CD4-positive, alpha-beta T cell treated with Interleukin-10 for 1 hour (primary cell): ENCODE measurements at regions not wholly inside any gene's neighbourhood (a gene's known extent, or its start where the extent isn't known, plus 50 kb on each side); places are given as distances from the start of the nearest gene placed in this dataset.

ENCODE experiments used
- DNase-seq: peaks from one replicate; pipeline ENCODE4 v3.0.0-alpha.2; 2020

- DNase-seq: no peak
These were observed 178.6 kb downstream of the GATA3 start for GRCh38 chr10:8233049-8233448.

GRCh38 chr10:8233832-8234259 is 179.4 kb downstream of the GATA3 start:
- DNase-seq: no peak

GRCh38 chr10:8235253-8236027 is 181.0 kb downstream of the GATA3 start:
- DNase-seq: no peak

GRCh38 chr10:8238986-8239385 is 184.5 kb downstream of the GATA3 start:
- DNase-seq: peak; percentile 41

- no peak for DNase-seq
These were observed 186.4 kb downstream of the GATA3 start for GRCh38 chr10:8240861-8241260.

GRCh38 chr10:8242295-8242872 is 187.9 kb downstream of the GATA3 start:
- peak; percentile 15 for DNase-seq

- peak; percentile 61 for DNase-seq
These were observed 190.8 kb downstream of the GATA3 start for GRCh38 chr10:8245131-8245813.

GRCh38 chr10:8245814-8246142 is 191.3 kb downstream of the GATA3 start:
- DNase-seq: no peak

- DNase-seq: no peak
These were observed 192.1 kb downstream of the GATA3 start for GRCh38 chr10:8246548-8246947.

- DNase-seq: no peak
These were observed 192.7 kb downstream of the GATA3 start for GRCh38 chr10:8247191-8247590.

GRCh38 chr10:8248868-8249267 is 194.4 kb downstream of the GATA3 start:
- DNase-seq: no peak

GRCh38 chr10:8254350-8254749 is 199.9 kb downstream of the GATA3 start:
- DNase-seq: no peak

- no peak for DNase-seq
These were observed 200.8 kb downstream of the GATA3 start for GRCh38 chr10:8255301-8255700.

- DNase-seq: no peak
These were observed 206.2 kb downstream of the GATA3 start for GRCh38 chr10:8260645-8261044.

GRCh38 chr10:8262317-8262716 is 207.8 kb downstream of the GATA3 start:
- DNase-seq: no peak

- DNase-seq: no peak
These were observed 215.5 kb downstream of the GATA3 start for GRCh38 chr10:8269976-8270375.

- no peak for DNase-seq
These were observed 218.4 kb downstream of the GATA3 start for GRCh38 chr10:8272794-8273425.

GRCh38 chr10:8273749-8274148 is 219.3 kb downstream of the GATA3 start:
- no peak for DNase-seq

GRCh38 chr10:8275911-8276310 is 221.4 kb downstream of the GATA3 start:
- no peak for DNase-seq

- DNase-seq: no peak
These were observed 223.6 kb downstream of the GATA3 start for GRCh38 chr10:8278099-8278498.

- no peak for DNase-seq
These were observed 225.1 kb downstream of the GATA3 start for GRCh38 chr10:8279598-8279997.

- DNase-seq: no peak
These were observed 226.5 kb downstream of the GATA3 start for GRCh38 chr10:8280946-8281345.

- no peak for DNase-seq
These were observed 227.9 kb downstream of the GATA3 start for GRCh38 chr10:8282340-8282739.
